ENCODE measurements at regions not wholly inside any gene's neighbourhood (a gene's known extent, or its start where the extent isn't known, plus 50 kb on each side); places are given as distances from the start of the nearest gene placed in this dataset.
"Not testable (repeated sequence)": the region's sequence is repeated elsewhere in the genome, so short reads cannot be mapped to it uniquely, and the experiment has no call there.

- H3K36me3 Mint-ChIP-seq (ENCODE audit: low read depth): no peaks in the 10 kb centered on the region
- peaks cover 17% of the 10 kb centered on the region for H3K27me3 Mint-ChIP-seq (ENCODE audit: low read depth)
- peaks cover 3% of the 10 kb centered on the region for H3K4me1 Mint-ChIP-seq (ENCODE audit: low read depth)
- H3K9me3 Mint-ChIP-seq (ENCODE audit: insufficient read depth): no peaks in the 10 kb centered on the region
- ChIA-PET CTCF (interaction anchor here (0.6 to 2.9 kb wide), 40 partner anchors 11 to 241 kb away, joined by 3 to 29 read pairs (median 4); partner anchors contain the start of genes CCDC167 and CMTR1), POLR2A (no interaction called here)
- ATAC-seq (peak; percentile 96), DNase-seq (peak; percentile 75)
- peak overlapping the region; percentile 29 for H3K4me3 Mint-ChIP-seq
- H3K27ac Mint-ChIP-seq: no peak overlapping the region
These were observed 66.6 kb upstream of the CCDC167 start for GRCh38 chr6:37566111-37566949.

- CTCF ChIA-PET: interaction anchor here (0.7 to 2.9 kb wide), 35 partner anchors 10 to 240 kb away, joined by 3 to 29 read pairs (median 5); partner anchors contain the start of genes CCDC167 and CMTR1
- Mint-ChIP-seq H3K4me3 (peak overlapping the region; percentile 29), H3K36me3 (ENCODE audit: low read depth) (no peaks in the 10 kb centered on the region), H3K9me3 (ENCODE audit: insufficient read depth) (no peaks in the 10 kb centered on the region), H3K4me1 (ENCODE audit: low read depth) (peaks cover 3% of the 10 kb centered on the region), H3K27ac (no peak overlapping the region), H3K27me3 (ENCODE audit: low read depth) (peaks cover 24% of the 10 kb centered on the region)
- DNase-seq (no peak), ATAC-seq (no peak)
- POLR2A ChIA-PET: no interaction called here
These were observed 65.8 kb upstream of the CCDC167 start for GRCh38 chr6:37565267-37566110.

GRCh38 chr6:37562926-37563288 is 63.2 kb upstream of the CCDC167 start:
- POLR2A ChIA-PET; H3K4me3 Mint-ChIP-seq; H3K36me3 Mint-ChIP-seq (ENCODE audit: low read depth); H3K9me3 Mint-ChIP-seq (ENCODE audit: insufficient read depth); H3K27ac Mint-ChIP-seq; DNase-seq; ATAC-seq: not testable (repeated sequence)
- H3K27me3 Mint-ChIP-seq (ENCODE audit: low read depth): peaks cover 29% of the 10 kb centered on the region
- peaks cover 12% of the 10 kb centered on the region for H3K4me1 Mint-ChIP-seq (ENCODE audit: low read depth)
- CTCF ChIA-PET: interaction anchor here (0.8 to 1.1 kb wide), 4 partner anchors 15 to 264 kb away, joined by 3 read pairs; no protein-coding TSS in a partner anchor

- CTCF ChIA-PET: no interaction called here
- H3K4me1 Mint-ChIP-seq (ENCODE audit: low read depth): peaks cover 12% of the 10 kb centered on the region
- no peak for ATAC-seq
- H3K27me3 Mint-ChIP-seq (ENCODE audit: low read depth): peaks cover 29% of the 10 kb centered on the region
- H3K4me3 Mint-ChIP-seq: no peak overlapping the region
- H3K9me3 Mint-ChIP-seq (ENCODE audit: insufficient read depth): no peaks in the 10 kb centered on the region
- no peak for DNase-seq
- no peak overlapping the region for H3K27ac Mint-ChIP-seq
- no peaks in the 10 kb centered on the region for H3K36me3 Mint-ChIP-seq (ENCODE audit: low read depth)
- POLR2A ChIA-PET: no interaction called here
These were observed 61.7 kb upstream of the CCDC167 start for GRCh38 chr6:37561361-37561760.

- H3K4me1 Mint-ChIP-seq (ENCODE audit: low read depth): peaks cover 8% of the 10 kb centered on the region
- H3K27me3 Mint-ChIP-seq (ENCODE audit: low read depth): peaks cover 29% of the 10 kb centered on the region
- no peak overlapping the region for H3K27ac Mint-ChIP-seq
- ChIA-PET CTCF (interaction anchor here (1.5 kb wide), 1 partner anchor 58 kb away, joined by 3 read pairs; no protein-coding TSS in a partner anchor), POLR2A (no interaction called here)
- no peaks in the 10 kb centered on the region for H3K36me3 Mint-ChIP-seq (ENCODE audit: low read depth)
- no peak overlapping the region for H3K4me3 Mint-ChIP-seq
- DNase-seq (no peak), ATAC-seq (no peak)
- H3K9me3 Mint-ChIP-seq (ENCODE audit: insufficient read depth): no peaks in the 10 kb centered on the region
These were observed 61.0 kb upstream of the CCDC167 start for GRCh38 chr6:37560737-37561103.

GRCh38 chr6:37559501-37559900 is 59.8 kb upstream of the CCDC167 start:
- DNase-seq (no peak), ATAC-seq (peak; percentile 14)
- CTCF ChIA-PET: interaction anchor here (0.5 to 2.2 kb wide), 3 partner anchors 57 to 113 kb away, joined by 3 to 5 read pairs (median 3); no protein-coding TSS in a partner anchor
- POLR2A ChIA-PET: interaction anchor here (1.5 kb wide), 1 partner anchor 126 kb away, joined by 3 read pairs; the partner anchor contains the start of gene CMTR1
- Mint-ChIP-seq H3K4me1 (ENCODE audit: low read depth) (peaks cover 8% of the 10 kb centered on the region), H3K27me3 (ENCODE audit: low read depth) (peaks cover 22% of the 10 kb centered on the region), H3K27ac (no peak overlapping the region), H3K9me3 (ENCODE audit: insufficient read depth) (no peaks in the 10 kb centered on the region), H3K4me3 (no peak overlapping the region), H3K36me3 (ENCODE audit: low read depth) (no peaks in the 10 kb centered on the region)

GRCh38 chr6:37559050-37559449 is 59.4 kb upstream of the CCDC167 start:
- CTCF ChIA-PET: interaction anchor here (2.2 kb wide), 1 partner anchor 68 kb away, joined by 5 read pairs; no protein-coding TSS in a partner anchor
- H3K4me1 Mint-ChIP-seq (ENCODE audit: low read depth): peaks cover 12% of the 10 kb centered on the region
- no peaks in the 10 kb centered on the region for H3K9me3 Mint-ChIP-seq (ENCODE audit: insufficient read depth)
- ATAC-seq: no peak
- POLR2A ChIA-PET: interaction anchor here (1.5 kb wide), 1 partner anchor 126 kb away, joined by 3 read pairs; the partner anchor contains the start of gene CMTR1
- H3K36me3 Mint-ChIP-seq (ENCODE audit: low read depth): no peaks in the 10 kb centered on the region
- no peak overlapping the region for H3K4me3 Mint-ChIP-seq
- H3K27me3 Mint-ChIP-seq (ENCODE audit: low read depth): peaks cover 18% of the 10 kb centered on the region
- no peak for DNase-seq
- no peak overlapping the region for H3K27ac Mint-ChIP-seq

- H3K27ac Mint-ChIP-seq: no peak overlapping the region
- H3K4me1 Mint-ChIP-seq (ENCODE audit: low read depth): peaks cover 13% of the 10 kb centered on the region
- H3K36me3 Mint-ChIP-seq (ENCODE audit: low read depth): no peaks in the 10 kb centered on the region
- POLR2A ChIA-PET: no interaction called here
- ATAC-seq (no peak), DNase-seq (no peak)
- H3K9me3 Mint-ChIP-seq (ENCODE audit: insufficient read depth): no peaks in the 10 kb centered on the region
- no peak overlapping the region for H3K4me3 Mint-ChIP-seq
- CTCF ChIA-PET: interaction anchor here (2.2 to 6.3 kb wide), 2 partner anchors 8 to 68 kb away, joined by 5 to 26 read pairs; no protein-coding TSS in a partner anchor
- peaks cover 18% of the 10 kb centered on the region for H3K27me3 Mint-ChIP-seq (ENCODE audit: low read depth)
These were observed 59.0 kb upstream of the CCDC167 start for GRCh38 chr6:37558646-37559045.

- ATAC-seq (no peak), DNase-seq (no peak)
- H3K4me3 Mint-ChIP-seq: no peak overlapping the region
- no peaks in the 10 kb centered on the region for H3K36me3 Mint-ChIP-seq (ENCODE audit: low read depth)
- no peak overlapping the region for H3K27ac Mint-ChIP-seq
- H3K9me3 Mint-ChIP-seq (ENCODE audit: insufficient read depth): no peaks in the 10 kb centered on the region
- H3K27me3 Mint-ChIP-seq (ENCODE audit: low read depth): peaks cover 18% of the 10 kb centered on the region
- ChIA-PET CTCF (interaction anchor here (2.2 to 6.3 kb wide), 2 partner anchors 8 to 67 kb away, joined by 5 to 26 read pairs; no protein-coding TSS in a partner anchor), POLR2A (no interaction called here)
- peaks cover 18% of the 10 kb centered on the region for H3K4me1 Mint-ChIP-seq (ENCODE audit: low read depth)
These were observed 58.5 kb upstream of the CCDC167 start for GRCh38 chr6:37558168-37558567.

GRCh38 chr6:37557645-37558114 is 58.0 kb upstream of the CCDC167 start:
- no peak overlapping the region for H3K27ac Mint-ChIP-seq
- H3K4me3 Mint-ChIP-seq: no peak overlapping the region
- H3K36me3 Mint-ChIP-seq (ENCODE audit: low read depth): no peaks in the 10 kb centered on the region
- ChIA-PET CTCF (interaction anchor here (2.2 to 6.3 kb wide), 2 partner anchors 8 to 67 kb away, joined by 5 to 26 read pairs; no protein-coding TSS in a partner anchor), POLR2A (no interaction called here)
- no peaks in the 10 kb centered on the region for H3K9me3 Mint-ChIP-seq (ENCODE audit: insufficient read depth)
- DNase-seq (no peak), ATAC-seq (no peak)
- H3K4me1 Mint-ChIP-seq (ENCODE audit: low read depth): peaks cover 21% of the 10 kb centered on the region
- H3K27me3 Mint-ChIP-seq (ENCODE audit: low read depth): peaks cover 18% of the 10 kb centered on the region

GRCh38 chr6:37556881-37557644 is 57.4 kb upstream of the CCDC167 start:
- H3K27me3 Mint-ChIP-seq (ENCODE audit: low read depth): peaks cover 18% of the 10 kb centered on the region
- H3K9me3 Mint-ChIP-seq (ENCODE audit: insufficient read depth): no peaks in the 10 kb centered on the region
- H3K36me3 Mint-ChIP-seq (ENCODE audit: low read depth): no peaks in the 10 kb centered on the region
- H3K4me1 Mint-ChIP-seq (ENCODE audit: low read depth): peaks cover 21% of the 10 kb centered on the region
- no peak overlapping the region for H3K27ac Mint-ChIP-seq
- ATAC-seq (no peak), DNase-seq (no peak)
- ChIA-PET POLR2A (no interaction called here), CTCF (interaction anchor here (6.3 kb wide), 1 partner anchor 9 kb away, joined by 26 read pairs; no protein-coding TSS in a partner anchor)
- no peak overlapping the region for H3K4me3 Mint-ChIP-seq
